GM23248 (cell line): ENCODE measurements at regions not wholly inside any gene's neighbourhood (a gene's known extent, or its start where the extent isn't known, plus 50 kb on each side); places are given as distances from the start of the nearest gene placed in this dataset.

Source experiments
- DNase-seq: peaks from one replicate; pipeline ENCODE4 v3.0.0-alpha.2; 2015
- H2AFZ ChIP-seq: fragments of 200-600 bp; sonication (generic); 2 replicates; pipeline ENCODE4 v1.6.1; 2016; ENCODE audit warnings: antibody characterized with exemption
- H3F3A ChIP-seq: fragments of 200-600 bp; sonication (generic); 2 replicates; pipeline ENCODE4 v1.6.1; 2016; ENCODE audit warnings: mild to moderate bottlenecking, antibody characterized with exemption, mixed run types; ENCODE audit not compliant: insufficient read depth
- H3K27ac ChIP-seq: fragments of 200-600 bp; sonication (generic); 2 replicates; pipeline ENCODE4 v1.5.1; 2016; ENCODE audit warnings: mild to moderate bottlenecking
- H3K27me3 ChIP-seq: fragments of 200-600 bp; sonication (generic); replicated peaks from 2 replicates; pipeline ENCODE4 v1.6.1; 2016; ENCODE audit warnings: mild to moderate bottlenecking; ENCODE audit not compliant: insufficient read depth
- H3K36me3 ChIP-seq: fragments of 200-600 bp; sonication (generic); 2 replicates; pipeline ENCODE4 v1.6.1; 2016; ENCODE audit warnings: low read depth, mild to moderate bottlenecking
- H3K4me1 ChIP-seq: fragments of 200-600 bp; sonication (generic); 2 replicates; pipeline ENCODE4 v1.6.1; 2016; ENCODE audit warnings: mild to moderate bottlenecking; ENCODE audit not compliant: insufficient read depth
- H3K4me2 ChIP-seq: fragments of 200-600 bp; sonication (generic); one replicate; pipeline ENCODE4 v1.6.1; 2016; ENCODE audit warnings: mild to moderate bottlenecking; ENCODE audit not compliant: unreplicated experiment
- H3K4me3 ChIP-seq: fragments of 200-600 bp; sonication (generic); 2 replicates; pipeline ENCODE4 v1.5.1; 2016; ENCODE audit warnings: mild to moderate bottlenecking
- H3K79me2 ChIP-seq: fragments of 200-600 bp; sonication (generic); 2 replicates; pipeline ENCODE4 v1.6.1; 2016; ENCODE audit warnings: mild to moderate bottlenecking; ENCODE audit not compliant: insufficient read depth
- H3K9ac ChIP-seq: fragments of 200-600 bp; sonication (generic); 2 replicates; pipeline ENCODE4 v1.6.1; 2016; ENCODE audit warnings: mild to moderate bottlenecking
- H3K9me2 ChIP-seq: fragments of 200-600 bp; sonication (generic); 2 replicates; pipeline ENCODE4 v1.6.1; 2016; ENCODE audit warnings: mixed run types, mild to moderate bottlenecking, moderate library complexity; ENCODE audit not compliant: insufficient read depth
- H3K9me3 ChIP-seq: fragments of 200-600 bp; sonication (generic); one replicate; pipeline ENCODE4 v1.6.1; 2017; ENCODE audit warnings: low read depth
- H4K20me1 ChIP-seq: fragments of 200-600 bp; sonication (generic); 2 replicates; pipeline ENCODE4 v1.6.0; 2016; ENCODE audit not compliant: insufficient read depth
- EZH2 ChIP-seq: fragments of 200-600 bp; sonication (generic); IDR thresholded peaks from 2 replicates; pipeline ENCODE4 v1.6.1; 2018; ENCODE audit warnings: antibody characterized with exemption, mild to moderate bottlenecking; ENCODE audit not compliant: insufficient read depth, poor library complexity, severe bottlenecking
- EZH2phosphoT487 ChIP-seq: fragments of 200-600 bp; sonication (generic); IDR thresholded peaks from 2 replicates; pipeline ENCODE4 v1.6.1; 2018; ENCODE audit warnings: antibody characterized with exemption, moderate library complexity, mild to moderate bottlenecking, low read depth; ENCODE audit not compliant: insufficient read depth
- WGBS, 2 experiments: methylation state at CpG; one replicate each; pipeline ENCODE4 v1.1.6; 2015 to 2017; ENCODE audit warnings: low lambda C conversion rate in 2 of 2, low coverage in 1 of 2; ENCODE audit errors: missing lambda C conversion rate in 2 of 2; 5-methylcytosine and 5-hydroxymethylcytosine counted together
- in situ Hi-C: fragments of 300-500 bp; cut with MboI; formaldehyde crosslinking; loops from 2 replicates; pipeline ENCODE4 v1.15.0; 2020

- H3K4me3 ChIP-seq: no peak overlapping the region
- no peaks in the 10 kb centered on the region for H3K79me2 ChIP-seq
- no peak overlapping the region for H2AFZ ChIP-seq
- H3K27ac ChIP-seq: no peak overlapping the region
- H3F3A ChIP-seq: no peaks in the 10 kb centered on the region
- H3K9ac ChIP-seq: no peak overlapping the region
- 0 out of 2 replicates have a peak, but pooled peaks cover 5% of the 10 kb centered on the region for H3K27me3 ChIP-seq
- H3K9me2 ChIP-seq: no peaks in the 10 kb centered on the region
- no peak overlapping the region for H3K4me2 ChIP-seq
- no peaks in the 10 kb centered on the region for H4K20me1 ChIP-seq
- DNase-seq: no peak
- WGBS, 2 experiments: 2 to 3% methylated on average over 2 of the region's 2 CpGs
- no peaks in the 10 kb centered on the region for H3K36me3 ChIP-seq
- in situ Hi-C loops: no loop called here
- TF ChIP-seq EZH2 (no peak), EZH2phosphoT487 (no peak)
- H3K4me1 ChIP-seq: no peaks in the 10 kb centered on the region
- H3K9me3 ChIP-seq: no peaks in the 10 kb centered on the region
Observed at GRCh38 chr20:24051160-24051559, 62.6 kb upstream of the GGTLC1 start.

- Histone ChIP-seq H3K79me2 (no peaks in the 10 kb centered on the region), H3K9me3 (no peaks in the 10 kb centered on the region), H3K27me3 (0 out of 2 replicates have a peak, but pooled peaks cover 5% of the 10 kb centered on the region), H3K4me1 (no peaks in the 10 kb centered on the region), H3K36me3 (no peaks in the 10 kb centered on the region), H2AFZ (no peak overlapping the region), H3K27ac (no peak overlapping the region), H3K9me2 (no peaks in the 10 kb centered on the region), H4K20me1 (no peaks in the 10 kb centered on the region), H3F3A (no peaks in the 10 kb centered on the region), H3K4me2 (no peak overlapping the region), H3K4me3 (no peak overlapping the region), H3K9ac (no peak overlapping the region)
- no peak for TF ChIP-seq EZH2phosphoT487
- no peak for TF ChIP-seq EZH2
- no peak for DNase-seq
- WGBS, 2 experiments: 27 to 29% methylated on average over 3 of the region's 3 CpGs
- in situ Hi-C loops: no loop called here
Observed at GRCh38 chr20:24050119-24050518, 61.5 kb upstream of the GGTLC1 start.

GRCh38 chr20:24049081-24049480 is 60.5 kb upstream of the GGTLC1 start:
- Histone ChIP-seq H4K20me1 (no peaks in the 10 kb centered on the region), H3K27ac (no peak overlapping the region), H3K4me2 (no peak overlapping the region), H3K9ac (no peak overlapping the region), H3K4me1 (no peaks in the 10 kb centered on the region), H3K9me3 (no peaks in the 10 kb centered on the region), H3K79me2 (no peaks in the 10 kb centered on the region), H3K9me2 (no peaks in the 10 kb centered on the region), H3K4me3 (no peak overlapping the region), H2AFZ (no peak overlapping the region), H3F3A (no peaks in the 10 kb centered on the region), H3K27me3 (0 out of 2 replicates have a peak, but pooled peaks cover 5% of the 10 kb centered on the region), H3K36me3 (no peaks in the 10 kb centered on the region)
- TF ChIP-seq EZH2phosphoT487 (no peak), EZH2 (no peak)
- no peak for DNase-seq
- 34 to 38% methylated on average over 2 of the region's 2 CpGs for WGBS, 2 experiments
- in situ Hi-C loops: no loop called here

- no peaks in the 10 kb centered on the region for H3K36me3 ChIP-seq
- no peaks in the 10 kb centered on the region for H4K20me1 ChIP-seq
- 33 to 34% methylated on average over 16 of the region's 16 CpGs for WGBS, 2 experiments
- H3K27me3 ChIP-seq: 0 out of 2 replicates have a peak, but pooled peaks cover 5% of the 10 kb centered on the region
- no peak overlapping the region for H2AFZ ChIP-seq
- in situ Hi-C loops: no loop called here
- no peaks in the 10 kb centered on the region for H3F3A ChIP-seq
- no peak for DNase-seq
- H3K9me2 ChIP-seq: no peaks in the 10 kb centered on the region
- no peak overlapping the region for H3K4me2 ChIP-seq
- H3K9me3 ChIP-seq: no peaks in the 10 kb centered on the region
- H3K4me1 ChIP-seq: no peaks in the 10 kb centered on the region
- no peak for TF ChIP-seq EZH2
- TF ChIP-seq EZH2phosphoT487: no peak
- no peak overlapping the region for H3K9ac ChIP-seq
- no peak overlapping the region for H3K27ac ChIP-seq
- no peaks in the 10 kb centered on the region for H3K79me2 ChIP-seq
- no peak overlapping the region for H3K4me3 ChIP-seq
Observed at GRCh38 chr20:24048024-24048611, 59.5 kb upstream of the GGTLC1 start.
